ENCODE measurements at regions not wholly inside any gene's neighbourhood (a gene's known extent, or its start where the extent isn't known, plus 50 kb on each side); places are given as distances from the start of the nearest gene placed in this dataset.
"Not testable (repeated sequence)": the region's sequence is repeated elsewhere in the genome, so short reads cannot be mapped to it uniquely, and the experiment has no call there.

DNA sequence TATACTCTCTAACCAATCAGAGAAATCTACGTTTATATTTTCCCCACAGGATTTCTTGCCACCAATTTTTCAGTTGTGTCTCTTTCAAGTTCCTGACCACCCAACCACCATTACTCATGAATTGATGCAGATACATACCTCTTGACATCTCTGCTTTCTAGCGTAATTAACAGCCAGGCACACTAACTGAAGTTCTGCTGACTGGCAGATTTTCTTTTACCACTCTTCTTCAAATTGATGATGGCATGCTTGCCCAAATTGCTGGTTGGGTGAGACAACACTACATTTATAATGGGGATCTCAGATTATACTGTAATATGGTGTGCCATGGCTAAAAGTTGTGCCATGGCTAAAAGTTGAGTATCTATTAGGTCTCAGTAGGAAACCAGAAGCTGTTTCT lies 566.7 kb downstream of the ADGRL2 start:
- DNase-seq (ENCODE audit: extremely low read depth, low read depth) = no peak
- TF ChIP-seq, protein P1, sequence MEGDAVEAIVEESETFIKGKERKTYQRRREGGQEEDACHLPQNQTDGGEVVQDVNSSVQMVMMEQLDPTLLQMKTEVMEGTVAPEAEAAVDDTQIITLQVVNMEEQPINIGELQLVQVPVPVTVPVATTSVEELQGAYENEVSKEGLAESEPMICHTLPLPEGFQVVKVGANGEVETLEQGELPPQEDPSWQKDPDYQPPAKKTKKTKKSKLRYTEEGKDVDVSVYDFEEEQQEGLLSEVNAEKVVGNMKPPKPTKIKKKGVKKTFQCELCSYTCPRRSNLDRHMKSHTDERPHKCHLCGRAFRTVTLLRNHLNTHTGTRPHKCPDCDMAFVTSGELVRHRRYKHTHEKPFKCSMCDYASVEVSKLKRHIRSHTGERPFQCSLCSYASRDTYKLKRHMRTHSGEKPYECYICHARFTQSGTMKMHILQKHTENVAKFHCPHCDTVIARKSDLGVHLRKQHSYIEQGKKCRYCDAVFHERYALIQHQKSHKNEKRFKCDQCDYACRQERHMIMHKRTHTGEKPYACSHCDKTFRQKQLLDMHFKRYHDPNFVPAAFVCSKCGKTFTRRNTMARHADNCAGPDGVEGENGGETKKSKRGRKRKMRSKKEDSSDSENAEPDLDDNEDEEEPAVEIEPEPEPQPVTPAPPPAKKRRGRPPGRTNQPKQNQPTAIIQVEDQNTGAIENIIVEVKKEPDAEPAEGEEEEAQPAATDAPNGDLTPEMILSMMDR (IDR thresholded peaks at IDR 0.05; ENCODE audit: low read depth, low read length) = no peak

DNA sequence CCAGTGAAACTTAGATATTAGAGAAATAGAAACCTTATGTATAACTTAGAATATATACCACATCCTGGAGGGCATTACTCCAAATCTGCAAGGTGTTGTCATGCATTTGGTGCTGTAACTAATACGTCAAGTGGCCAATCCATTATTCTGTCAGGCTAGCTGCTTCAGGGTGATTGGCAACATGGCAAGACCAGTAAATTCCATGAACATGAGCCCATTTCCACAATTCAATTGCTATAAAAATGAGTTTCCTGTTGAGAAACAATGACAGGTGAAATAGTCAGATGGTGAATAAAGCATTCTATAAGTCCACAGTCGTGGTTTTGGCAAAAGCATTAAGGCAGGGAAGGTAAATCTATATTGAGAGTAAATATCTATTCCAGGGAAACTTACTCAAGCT lies 566.0 kb downstream of the ADGRL2 start:
- TF ChIP-seq, protein P1 (IDR thresholded peaks at IDR 0.05; ENCODE audit: low read depth, low read length) = no peak
- DNase-seq (ENCODE audit: extremely low read depth, low read depth) = no peak

DNA sequence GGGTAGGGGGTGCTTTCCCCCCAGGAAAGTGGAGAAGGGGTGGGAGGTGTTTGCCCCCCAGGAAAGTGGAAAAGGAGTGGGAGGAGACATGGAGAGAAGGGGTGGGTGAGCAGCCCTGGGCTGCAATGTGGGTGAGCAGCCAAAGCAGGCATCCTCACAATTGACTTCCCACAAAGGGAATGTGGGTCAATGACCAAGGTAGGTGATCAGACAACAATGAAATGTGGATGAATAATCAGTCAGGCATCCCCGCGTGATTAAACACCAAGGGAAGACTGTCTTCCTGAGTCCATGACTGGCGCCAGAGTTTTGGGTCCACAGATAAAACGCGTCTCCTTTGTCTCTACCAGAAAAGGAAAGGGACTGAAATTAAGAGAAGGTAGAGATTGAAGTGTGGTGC lies 558.8 kb downstream of the ADGRL2 start:
- DNase-seq (ENCODE audit: extremely low read depth, low read depth) = not testable (repeated sequence)

DNA sequence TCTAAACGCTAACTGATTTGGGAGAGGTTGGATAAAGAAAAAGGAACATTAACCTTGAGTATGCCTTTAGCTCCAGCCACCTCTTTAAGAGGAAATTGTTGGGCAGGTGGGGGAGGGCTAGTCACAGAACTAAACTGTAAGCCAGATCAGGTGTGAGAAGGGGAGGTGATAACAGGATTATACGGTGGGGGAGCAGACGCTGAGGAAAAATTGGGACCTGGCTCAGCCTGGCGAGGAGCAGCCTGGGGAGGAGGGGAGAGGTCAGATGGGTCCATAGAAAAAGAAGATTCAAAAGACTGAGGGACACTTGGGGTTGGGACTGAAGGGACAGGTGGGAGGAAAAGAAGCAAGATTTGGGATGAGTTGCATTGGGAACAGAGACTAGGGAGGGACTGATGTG lies 558.0 kb downstream of the ADGRL2 start:
- not testable (repeated sequence) for DNase-seq (ENCODE audit: extremely low read depth, low read depth)

DNA sequence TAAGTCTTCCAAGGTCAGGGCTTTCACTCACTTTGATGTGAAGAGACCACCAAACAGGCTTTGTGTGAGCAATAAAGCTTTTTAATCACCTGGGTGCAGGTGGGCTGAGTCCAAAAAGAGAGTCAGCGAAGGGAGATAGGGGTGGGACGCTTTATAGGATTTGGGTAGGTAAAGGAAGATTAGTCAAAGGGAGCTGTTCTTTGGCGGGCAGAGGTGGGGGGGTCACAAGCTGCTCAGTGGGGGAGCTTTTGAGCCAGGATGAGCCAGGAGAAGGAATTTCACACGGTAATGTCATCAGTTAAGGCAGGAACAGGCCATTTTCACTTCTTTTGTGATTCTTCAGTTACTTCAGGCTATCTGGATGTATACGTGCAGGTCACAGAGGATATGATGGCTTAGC lies 553.8 kb downstream of the ADGRL2 start:
- not testable (repeated sequence) for DNase-seq (ENCODE audit: extremely low read depth, low read depth)

DNA sequence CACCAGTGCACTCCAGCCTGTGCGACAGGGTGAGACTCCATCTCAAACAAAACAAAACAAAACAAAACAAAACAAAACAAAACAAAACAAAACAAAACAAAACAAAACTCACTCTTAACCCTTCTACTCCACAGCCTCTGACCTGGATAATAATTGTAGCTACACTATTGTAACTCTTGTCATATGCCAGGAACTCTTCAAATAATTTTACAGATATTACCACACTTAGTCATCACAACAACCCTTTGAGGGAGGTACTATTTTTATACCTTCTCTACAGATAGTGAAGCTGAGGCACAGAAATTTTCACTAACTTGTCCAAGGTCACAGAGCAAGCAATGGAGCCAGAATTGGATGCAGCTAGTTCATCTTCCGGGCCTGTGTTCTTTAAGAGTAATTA lies 547.8 kb downstream of the ADGRL2 start:
- TF ChIP-seq, protein P1 (IDR thresholded peaks at IDR 0.05; ENCODE audit: low read depth, low read length) = no peak
- DNase-seq (ENCODE audit: extremely low read depth, low read depth) = no peak

DNA sequence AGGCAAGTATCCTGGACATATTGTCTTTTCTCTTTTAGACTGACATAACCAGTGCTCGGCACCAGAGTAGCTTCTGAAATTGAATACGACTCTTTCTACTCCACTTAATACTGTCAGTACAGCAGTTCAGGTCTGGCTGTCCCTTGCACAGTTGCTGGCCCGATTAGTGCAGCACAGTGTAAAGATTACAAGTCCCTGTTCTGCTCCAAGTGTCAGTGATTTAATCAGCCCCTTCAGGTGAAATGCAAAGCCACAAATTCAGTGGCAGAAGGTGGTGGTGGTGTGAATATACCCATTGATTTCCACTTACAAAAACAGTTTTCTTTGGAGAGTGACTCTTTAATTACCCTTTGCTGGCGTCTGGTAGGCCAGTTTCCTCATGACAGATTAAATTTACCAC lies 545.4 kb downstream of the ADGRL2 start:
- TF ChIP-seq, protein P1 (IDR thresholded peaks at IDR 0.05; ENCODE audit: low read depth, low read length) = no peak
- DNase-seq (ENCODE audit: extremely low read depth, low read depth) = no peak

DNA sequence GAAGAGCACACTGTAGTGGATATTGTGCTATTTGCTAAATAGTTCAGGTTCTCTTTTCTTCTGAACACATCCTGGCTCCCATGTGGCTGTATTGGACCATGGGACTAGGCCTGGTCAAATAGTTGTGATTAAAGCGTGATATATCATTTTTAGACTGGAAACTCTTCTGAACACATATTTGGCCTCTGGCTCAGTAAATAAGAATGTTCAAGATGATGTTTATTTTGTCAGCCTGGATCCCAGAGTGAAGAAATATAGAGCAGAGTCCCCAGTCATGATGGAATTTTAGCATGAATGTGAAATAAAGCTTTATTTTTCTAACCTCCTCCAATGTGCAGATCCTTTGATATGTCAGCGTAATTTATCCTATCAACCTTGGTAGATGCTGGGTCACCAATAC lies 542.6 kb downstream of the ADGRL2 start:
- TF ChIP-seq, protein P1 (IDR thresholded peaks at IDR 0.05; ENCODE audit: low read depth, low read length) = no peak
- no peak for DNase-seq (ENCODE audit: extremely low read depth, low read depth)

DNA sequence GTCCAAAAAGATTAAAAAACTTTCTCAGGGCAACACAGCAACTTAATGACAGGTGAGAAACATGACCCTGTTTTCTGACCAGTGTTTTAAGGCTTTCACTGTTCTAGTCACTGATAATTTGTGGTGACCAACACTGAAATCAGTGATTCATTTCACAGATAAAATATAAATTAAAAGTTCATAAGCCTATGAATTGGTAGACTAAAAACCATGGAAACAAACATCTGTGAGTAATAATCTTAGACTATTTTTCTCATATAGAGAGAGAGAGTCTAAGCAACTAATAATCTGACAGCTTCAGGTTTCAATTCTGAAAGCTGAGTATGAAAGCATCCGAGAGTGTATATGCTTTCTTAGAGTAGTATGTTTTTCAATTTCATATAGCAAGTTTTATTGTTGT lies 536.9 kb downstream of the ADGRL2 start:
- TF ChIP-seq, protein P1 (IDR thresholded peaks at IDR 0.05; ENCODE audit: low read depth, low read length) = no peak
- DNase-seq (ENCODE audit: extremely low read depth, low read depth) = no peak

All from AG09319 (cell line).